WERI-Rb-1 (cell line): ENCODE measurements at regions not wholly inside any gene's neighbourhood (a gene's known extent, or its start where the extent isn't known, plus 50 kb on each side); places are given as distances from the start of the nearest gene placed in this dataset.

Source experiments
- DNase-seq: peaks from one replicate; pipeline ENCODE4 v3.0.0-alpha.2; 2020
- H3K27ac ChIP-seq: fragments of 250-450 bp; sonication (Bioruptor Pico); 2 replicates; pipeline ENCODE4 v1.5.1; 2020; ENCODE audit warnings: mild to moderate bottlenecking, moderate library complexity
- H3K27me3 ChIP-seq: fragments of 250-450 bp; sonication (Bioruptor Pico); 2 replicates; pipeline ENCODE4 v1.5.1; 2021; ENCODE audit warnings: mild to moderate bottlenecking, low read depth, moderate library complexity; ENCODE audit not compliant: insufficient read depth, severe bottlenecking
- H3K36me3 ChIP-seq: fragments of 250-450 bp; sonication (Bioruptor Pico); 2 replicates; pipeline ENCODE4 v1.5.1; 2020; ENCODE audit warnings: mild to moderate bottlenecking, moderate library complexity
- H3K4me3 ChIP-seq: 2 replicates; pipeline ENCODE4 v1.5.1; 2011; ENCODE audit warnings: low read depth, mild to moderate bottlenecking, control low read depth, low read length
- H3K9me3 ChIP-seq: fragments of 250-450 bp; sonication (Bioruptor Pico); 2 replicates; pipeline ENCODE4 v1.5.1; 2021; ENCODE audit warnings: mild to moderate bottlenecking, moderate library complexity; ENCODE audit not compliant: severe bottlenecking
- CTCF ChIP-seq: IDR thresholded peaks from 2 replicates; pipeline ENCODE4 v1.5.1; 2011; ENCODE audit warnings: low read depth, mild to moderate bottlenecking, control low read depth, inconsistent platforms, low read length

DNA sequence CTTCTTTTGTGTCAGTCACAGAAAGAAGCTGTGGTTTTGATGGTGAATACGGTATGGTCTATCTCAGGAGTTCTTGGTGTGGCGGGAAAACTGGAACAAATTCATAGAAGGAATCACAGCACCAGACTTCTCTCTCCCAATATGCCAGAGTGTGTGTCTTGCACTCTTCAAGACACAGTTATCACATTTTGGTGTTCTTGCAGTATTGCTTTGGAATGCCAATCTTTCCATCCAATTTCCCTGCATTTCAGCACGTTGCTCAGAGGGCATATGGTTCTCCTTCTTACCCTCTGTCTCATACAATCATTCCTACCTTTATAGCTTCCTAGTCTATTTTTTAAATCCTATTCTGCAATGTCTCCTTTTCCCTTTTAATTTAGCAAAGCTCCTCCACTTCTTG lies 216.3 kb downstream of the TMEM182 start:
- H3K27me3 ChIP-seq, result peaks cover 75% of the 10 kb centered on the region
- TF ChIP-seq CTCF, result no peak
- H3K4me3 ChIP-seq, result no peak overlapping the region

GRCh38 chr2:102979429-102979828 lies 217.6 kb downstream of the TMEM182 start:
- Histone ChIP-seq H3K9me3 (no peaks in the 10 kb centered on the region), H3K27me3 (peaks cover 66% of the 10 kb centered on the region), H3K27ac (no peak overlapping the region), H3K4me3 (no peak overlapping the region), H3K36me3 (no peaks in the 10 kb centered on the region)
- DNase-seq, result no peak
- TF ChIP-seq CTCF, result no peak

More for the DNA sequence above, 216.3 kb downstream of the TMEM182 start:
- no peak overlapping the region for H3K27ac ChIP-seq
- no peaks in the 10 kb centered on the region for H3K9me3 ChIP-seq
- DNase-seq, result no peak
- H3K36me3 ChIP-seq, result no peaks in the 10 kb centered on the region

GRCh38 chr2:102983786-102984185 lies 222.0 kb downstream of the TMEM182 start:
- no peak for TF ChIP-seq CTCF
- Histone ChIP-seq H3K36me3 (no peaks in the 10 kb centered on the region), H3K27me3 (peaks cover 71% of the 10 kb centered on the region), H3K4me3 (no peak overlapping the region), H3K27ac (no peak overlapping the region), H3K9me3 (no peaks in the 10 kb centered on the region)
- no peak for DNase-seq

DNA sequence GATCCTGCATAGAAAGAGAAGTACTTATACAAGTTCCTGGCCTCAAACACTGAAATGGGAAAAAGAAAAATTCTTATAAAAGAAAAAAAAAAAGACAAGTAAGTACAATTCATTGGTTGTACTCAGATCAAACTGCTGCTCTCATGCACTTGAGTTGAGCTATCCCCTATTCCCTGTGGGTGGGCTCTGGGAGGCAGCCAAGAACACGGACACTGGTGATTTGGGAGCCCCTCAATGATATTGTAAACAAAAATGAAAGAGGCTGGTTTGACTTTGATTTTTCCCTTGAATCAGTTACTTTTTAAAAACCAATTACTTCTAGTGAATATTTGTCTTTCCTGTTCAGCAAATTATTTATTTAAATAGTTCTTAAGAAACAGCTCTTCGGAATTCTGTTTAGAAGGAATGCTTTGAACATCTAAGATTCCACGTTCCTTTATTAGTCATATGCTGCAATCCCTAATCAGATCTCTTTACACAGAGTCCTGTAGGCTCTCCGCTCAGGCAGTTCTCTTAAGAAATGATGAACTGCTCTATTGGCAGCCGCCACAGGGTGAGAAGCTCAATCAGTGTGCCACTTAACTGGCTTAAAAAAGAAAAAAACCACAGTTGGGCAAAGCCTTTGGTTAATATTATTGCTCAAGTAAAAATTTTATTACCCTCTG lies 225.1 kb downstream of the TMEM182 start:
- H3K27ac ChIP-seq, result no peak overlapping the region
- no peak overlapping the region for H3K4me3 ChIP-seq
- DNase-seq, result no peak
- no peaks in the 10 kb centered on the region for H3K9me3 ChIP-seq
- peaks cover 57% of the 10 kb centered on the region for H3K27me3 ChIP-seq
- TF ChIP-seq CTCF, result no peak
- H3K36me3 ChIP-seq, result no peaks in the 10 kb centered on the region

DNA sequence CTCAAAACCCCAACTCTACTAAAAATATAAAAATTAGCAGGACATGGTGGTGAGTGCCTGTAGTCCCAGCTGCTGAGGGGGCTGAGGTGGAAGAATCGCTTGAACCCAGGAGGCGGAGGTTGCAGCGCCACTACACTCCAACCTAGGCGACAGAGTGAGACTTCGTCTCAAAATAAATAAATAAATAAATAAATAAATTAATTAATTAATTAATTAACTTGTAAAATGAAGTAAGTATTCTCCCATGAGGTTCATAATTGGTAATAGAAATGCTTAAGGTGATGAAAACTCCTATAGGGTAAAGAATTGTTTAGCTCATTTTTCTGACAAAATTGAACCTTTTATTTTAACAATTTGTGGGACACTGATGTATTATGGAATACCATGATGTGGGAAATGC lies 230.8 kb downstream of the TMEM182 start:
- Histone ChIP-seq H3K27me3 (peaks cover 62% of the 10 kb centered on the region), H3K4me3 (no peak overlapping the region), H3K27ac (no peak overlapping the region), H3K9me3 (no peaks in the 10 kb centered on the region), H3K36me3 (no peaks in the 10 kb centered on the region)
- no peak for DNase-seq
- no peak for TF ChIP-seq CTCF

GRCh38 chr2:102999958-103000357 lies 238.1 kb downstream of the TMEM182 start:
- Histone ChIP-seq H3K9me3 (no peaks in the 10 kb centered on the region), H3K36me3 (no peaks in the 10 kb centered on the region), H3K27me3 (peaks cover 48% of the 10 kb centered on the region), H3K4me3 (no peak overlapping the region), H3K27ac (no peak overlapping the region)
- no peak for DNase-seq
- TF ChIP-seq CTCF, result no peak
